SK-N-SH (cell line): ENCODE measurements at regions not wholly inside any gene's neighbourhood (a gene's known extent, or its start where the extent isn't known, plus 50 kb on each side); places are given as distances from the start of the nearest gene placed in this dataset.

ENCODE experiments used
- CTCF ChIA-PET: fragments of 300-600, 350-600 bp; formaldehyde crosslinking; extraction: SDS; loops from one replicate; lab custom pipeline; 2021; lab: Yijun Ruan, JAX
- POLR2A ChIA-PET: fragments of 350-600 bp; sonication (Branson Sonifier 250); formaldehyde crosslinking; extraction: SDS; loops from one replicate; lab custom pipeline; 2020; ENCODE audit warnings: antibody characterized with exemption, inconsistent platforms; lab: Yijun Ruan, JAX
- DNase-seq: peaks from one replicate; pipeline ENCODE4 v3.0.0; 2012
- H2AFZ ChIP-seq: fragments of 200-600 bp; sonication (generic); 2 replicates; pipeline ENCODE4 v1.8.1; 2016; ENCODE audit warnings: antibody characterized with exemption, mild to moderate bottlenecking, low read depth
- H3F3A ChIP-seq: fragments of 200-600 bp; sonication (generic); replicated peaks from 2 replicates; pipeline ENCODE3; 2016; ENCODE audit warnings: antibody characterized with exemption, mild to moderate bottlenecking; ENCODE audit not compliant: insufficient read depth
- H3K27ac ChIP-seq, 2 experiments: fragments of 200-500 bp in 1 of 2; fragments of 200-600 bp in 1 of 2; sonication (Bioruptor generic) in 1 of 2; sonication (generic), shearing (Covaris generic) in 1 of 2; 2 replicates each; pipeline versions ENCODE4 v1.5.1 to v1.6.1; 2014 to 2016; ENCODE audit warnings: low read depth in 2 of 2, inconsistent platforms in 1 of 2, low read length in 1 of 2, mild to moderate bottlenecking in 1 of 2, mixed read lengths in 1 of 2
- H3K27me3 ChIP-seq: fragments of 200-600 bp; sonication (generic), shearing (Covaris generic); 2 replicates; pipeline ENCODE4 v1.6.1; 2016; ENCODE audit warnings: mixed run types; ENCODE audit not compliant: insufficient read depth
- H3K36me3 ChIP-seq, 2 experiments: fragments of 200-500 bp in 1 of 2; fragments of 200-600 bp in 1 of 2; sonication (Bioruptor generic) in 1 of 2; sonication (generic) in 1 of 2; replicated peaks in 1 of 2; 2 replicates each; pipeline versions ENCODE3 to v1.5.1; 2014 to 2016; ENCODE audit warnings: low read length in 1 of 2, mild to moderate bottlenecking in 1 of 2; ENCODE audit not compliant: insufficient read depth in 2 of 2, control insufficient read depth in 1 of 2
- H3K4me1 ChIP-seq, 2 experiments: fragments of 200-500 bp in 1 of 2; fragments of 200-600 bp in 1 of 2; sonication (Bioruptor generic) in 1 of 2; sonication (generic), shearing (Covaris generic) in 1 of 2; 2 replicates each; pipeline versions ENCODE4 v1.5.1 to v1.6.1; 2014 to 2016; ENCODE audit warnings: low read depth in 1 of 2, low read length in 1 of 2, mixed run types in 1 of 2; ENCODE audit not compliant: insufficient read depth in 2 of 2, control insufficient read depth in 1 of 2
- H3K4me2 ChIP-seq: fragments of 200-600 bp; sonication (generic), shearing (Covaris generic); 2 replicates; pipeline ENCODE4 v1.6.1; 2017; ENCODE audit warnings: mixed run types
- H3K4me3 ChIP-seq, 2 experiments: fragments of 200-500 bp in 1 of 2; fragments of 200-600 bp in 1 of 2; sonication (Bioruptor generic) in 1 of 2; sonication (generic), shearing (Covaris generic) in 1 of 2; 2 replicates each; pipeline versions ENCODE4 v1.5.1 to v1.8.1; 2014 to 2016; ENCODE audit warnings: low read depth in 2 of 2, inconsistent platforms in 1 of 2, low read length in 1 of 2, mild to moderate bottlenecking in 1 of 2, mixed read lengths in 1 of 2, moderate library complexity in 1 of 2
- H3K79me2 ChIP-seq: fragments of 200-600 bp; sonication (generic); 2 replicates; pipeline ENCODE4 v1.8.1; 2017; ENCODE audit warnings: mild to moderate bottlenecking; ENCODE audit not compliant: insufficient read depth
- H3K9ac ChIP-seq: fragments of 200-600 bp; sonication (generic); 2 replicates; pipeline ENCODE4 v1.6.1; 2017; ENCODE audit warnings: mixed run types
- H3K9me2 ChIP-seq: fragments of 200-600 bp; sonication (generic); 2 replicates; pipeline ENCODE4 v1.6.1; 2017; ENCODE audit warnings: mixed run types
- H3K9me3 ChIP-seq: fragments of 200-600 bp; sonication (generic); 2 replicates; pipeline ENCODE4 v1.6.1; 2017; ENCODE audit warnings: mixed run types, mild to moderate bottlenecking, moderate library complexity
- H4K20me1 ChIP-seq: fragments of 200-600 bp; sonication (generic); 2 replicates; pipeline ENCODE4 v1.6.1; 2017; ENCODE audit warnings: mild to moderate bottlenecking, mixed run types; ENCODE audit not compliant: insufficient read depth
- CHD2 ChIP-seq: fragments of 150-350 bp; IDR thresholded peaks from 2 replicates; pipeline ENCODE4 v1.6.1; 2018; ENCODE audit warnings: low read length; ENCODE audit not compliant: partially characterized antibody
- EP300 ChIP-seq, 2 experiments: IDR thresholded peaks; 2 replicates each; pipeline versions ENCODE4 v1.4.0 to v1.6.1; 2012; ENCODE audit warnings: borderline replicate concordance in 1 of 2, low read depth in 1 of 2, low read length in 1 of 2
- EZH2phosphoT487 ChIP-seq: fragments of 200-600 bp; sonication (generic); IDR thresholded peaks from 2 replicates; pipeline ENCODE4 v1.6.1; 2017; ENCODE audit warnings: low read depth, mixed run types, mild to moderate bottlenecking, antibody characterized with exemption, moderate library complexity, borderline replicate concordance
- FOXJ3 ChIP-seq: sonication (generic); formaldehyde crosslinking; IDR thresholded peaks from 2 replicates; pipeline ENCODE4 v1.5.1; 2020; ENCODE audit warnings: mild to moderate bottlenecking, missing genetic modification reagents
- GABPA ChIP-seq: IDR thresholded peaks from 2 replicates; pipeline ENCODE4 v1.4.0; 2012; ENCODE audit warnings: low read depth, mild to moderate bottlenecking
- RXRA ChIP-seq: IDR thresholded peaks from 2 replicates; pipeline ENCODE4 v1.4.0; 2012; ENCODE audit warnings: low read depth, mild to moderate bottlenecking, borderline replicate concordance
- TCF12 ChIP-seq: IDR thresholded peaks from 2 replicates; pipeline ENCODE4 v1.4.0; 2012
- TEAD4 ChIP-seq: IDR thresholded peaks from 2 replicates; pipeline ENCODE4 v1.4.0; 2012; ENCODE audit warnings: mild to moderate bottlenecking, borderline replicate concordance; ENCODE audit not compliant: insufficient read depth
- WGBS: methylation state at CpG from one replicate; pipeline ENCODE4 v1.1.6; 2017; ENCODE audit warnings: low lambda C conversion rate; 5-methylcytosine and 5-hydroxymethylcytosine counted together
- TF ChIP-seq, protein P1 (sequence below): IDR thresholded peaks from 2 replicates; pipeline ENCODE4; 2012
- TF ChIP-seq, protein P2 (sequence below): IDR thresholded peaks from 2 replicates; pipeline ENCODE4 v1.6.1; 2012; ENCODE audit warnings: mild to moderate bottlenecking, low read depth, low read length, moderate library complexity

- no peaks in the 10 kb centered on the region for H3K9me2 ChIP-seq
- no peaks in the 10 kb centered on the region for H3K4me1 ChIP-seq
- no peak overlapping the region for H3K27ac ChIP-seq
- 48% methylated on average over 4 of the region's 8 CpGs for WGBS
- ChIA-PET CTCF (interaction anchor here (0.7 to 3.1 kb wide), 13 partner anchors 11 to 347 kb away, joined by 3 to 25 read pairs (median 7); no protein-coding TSS in a partner anchor), POLR2A (no interaction called here)
- no peaks in the 10 kb centered on the region for H3K36me3 ChIP-seq
- H4K20me1 ChIP-seq: no peaks in the 10 kb centered on the region
- DNase-seq: no peak
- H3K4me2 ChIP-seq: no peak overlapping the region
- no peaks in the 10 kb centered on the region for H3F3A ChIP-seq
- H3K9ac ChIP-seq: no peak overlapping the region
- no peaks in the 10 kb centered on the region for H3K27me3 ChIP-seq
- H3K9me3 ChIP-seq: no peaks in the 10 kb centered on the region
- H3K4me3 ChIP-seq: no peak overlapping the region
- TF ChIP-seq GABPA (no peak), CHD2 (no peak)
- H3K79me2 ChIP-seq: no peaks in the 10 kb centered on the region
- H2AFZ ChIP-seq: no peak overlapping the region
Observed at GRCh38 chr22:22811016-22812009, 76.3 kb upstream of the IGLL5 start.

- H3K4me3 ChIP-seq: no peak overlapping the region
- ChIA-PET CTCF (interaction anchor here (0.6 to 3.1 kb wide), 4 partner anchors 11 to 225 kb away, joined by 3 to 25 read pairs (median 4); no protein-coding TSS in a partner anchor), POLR2A (no interaction called here)
- H3K9me2 ChIP-seq: no peaks in the 10 kb centered on the region
- H3K4me1 ChIP-seq: no peaks in the 10 kb centered on the region
- WGBS: 21% methylated on average over 9 of the region's 10 CpGs
- H3K9ac ChIP-seq: no peak overlapping the region
- H3K36me3 ChIP-seq: no peaks in the 10 kb centered on the region
- H3K9me3 ChIP-seq: no peaks in the 10 kb centered on the region
- no peak for DNase-seq
- no peaks in the 10 kb centered on the region for H3K27me3 ChIP-seq
- no peak for TF ChIP-seq RXRA
- TF ChIP-seq TEAD4: no peak
- no peak for TF ChIP-seq TCF12
- TF ChIP-seq FOXJ3: no peak
- TF ChIP-seq, protein P1, sequence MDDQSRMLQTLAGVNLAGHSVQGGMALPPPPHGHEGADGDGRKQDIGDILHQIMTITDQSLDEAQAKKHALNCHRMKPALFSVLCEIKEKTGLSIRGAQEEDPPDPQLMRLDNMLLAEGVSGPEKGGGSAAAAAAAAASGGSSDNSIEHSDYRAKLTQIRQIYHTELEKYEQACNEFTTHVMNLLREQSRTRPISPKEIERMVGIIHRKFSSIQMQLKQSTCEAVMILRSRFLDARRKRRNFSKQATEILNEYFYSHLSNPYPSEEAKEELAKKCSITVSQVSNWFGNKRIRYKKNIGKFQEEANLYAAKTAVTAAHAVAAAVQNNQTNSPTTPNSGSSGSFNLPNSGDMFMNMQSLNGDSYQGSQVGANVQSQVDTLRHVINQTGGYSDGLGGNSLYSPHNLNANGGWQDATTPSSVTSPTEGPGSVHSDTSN: no peak
- TF ChIP-seq EZH2phosphoT487: no peak
- TF ChIP-seq, protein P2, sequence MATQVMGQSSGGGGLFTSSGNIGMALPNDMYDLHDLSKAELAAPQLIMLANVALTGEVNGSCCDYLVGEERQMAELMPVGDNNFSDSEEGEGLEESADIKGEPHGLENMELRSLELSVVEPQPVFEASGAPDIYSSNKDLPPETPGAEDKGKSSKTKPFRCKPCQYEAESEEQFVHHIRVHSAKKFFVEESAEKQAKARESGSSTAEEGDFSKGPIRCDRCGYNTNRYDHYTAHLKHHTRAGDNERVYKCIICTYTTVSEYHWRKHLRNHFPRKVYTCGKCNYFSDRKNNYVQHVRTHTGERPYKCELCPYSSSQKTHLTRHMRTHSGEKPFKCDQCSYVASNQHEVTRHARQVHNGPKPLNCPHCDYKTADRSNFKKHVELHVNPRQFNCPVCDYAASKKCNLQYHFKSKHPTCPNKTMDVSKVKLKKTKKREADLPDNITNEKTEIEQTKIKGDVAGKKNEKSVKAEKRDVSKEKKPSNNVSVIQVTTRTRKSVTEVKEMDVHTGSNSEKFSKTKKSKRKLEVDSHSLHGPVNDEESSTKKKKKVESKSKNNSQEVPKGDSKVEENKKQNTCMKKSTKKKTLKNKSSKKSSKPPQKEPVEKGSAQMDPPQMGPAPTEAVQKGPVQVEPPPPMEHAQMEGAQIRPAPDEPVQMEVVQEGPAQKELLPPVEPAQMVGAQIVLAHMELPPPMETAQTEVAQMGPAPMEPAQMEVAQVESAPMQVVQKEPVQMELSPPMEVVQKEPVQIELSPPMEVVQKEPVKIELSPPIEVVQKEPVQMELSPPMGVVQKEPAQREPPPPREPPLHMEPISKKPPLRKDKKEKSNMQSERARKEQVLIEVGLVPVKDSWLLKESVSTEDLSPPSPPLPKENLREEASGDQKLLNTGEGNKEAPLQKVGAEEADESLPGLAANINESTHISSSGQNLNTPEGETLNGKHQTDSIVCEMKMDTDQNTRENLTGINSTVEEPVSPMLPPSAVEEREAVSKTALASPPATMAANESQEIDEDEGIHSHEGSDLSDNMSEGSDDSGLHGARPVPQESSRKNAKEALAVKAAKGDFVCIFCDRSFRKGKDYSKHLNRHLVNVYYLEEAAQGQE: no peak
- no peak for TF ChIP-seq EP300 (IDR thresholded peaks at IDR 0.05; ENCODE audit: borderline replicate concordance in 1 of 2, low read depth in 1 of 2, low read length in 1 of 2)
- H3K79me2 ChIP-seq: no peaks in the 10 kb centered on the region
- no peak overlapping the region for H3K27ac ChIP-seq
- no peak overlapping the region for H2AFZ ChIP-seq
- no peaks in the 10 kb centered on the region for H3F3A ChIP-seq
- no peak overlapping the region for H3K4me2 ChIP-seq
- H4K20me1 ChIP-seq: no peaks in the 10 kb centered on the region
Observed at GRCh38 chr22:22812031-22812905, 75.3 kb upstream of the IGLL5 start.
